A549 (cell line): ENCODE measurements at regions not wholly inside any gene's neighbourhood (a gene's known extent, or its start where the extent isn't known, plus 50 kb on each side); places are given as distances from the start of the nearest gene placed in this dataset.

ENCODE experiments used
- CTCF ChIP-seq: fragments of >200 bp; sonication (Bioruptor Twin); formaldehyde crosslinking; IDR thresholded peaks from 3 replicates; pipeline ENCODE4 v1.5.1; 2016
- ELK1 ChIP-seq: fragments of 150-350 bp; IDR thresholded peaks from 2 replicates; pipeline ENCODE4 v1.6.1; 2014; ENCODE audit warnings: low read depth, mild to moderate bottlenecking, low read length
- HOXB5 ChIP-seq: fragments of 250-450 bp; sonication (Bioruptor Pico); IDR thresholded peaks from 2 replicates; pipeline ENCODE4 v1.5.0; 2020; ENCODE audit warnings: mild to moderate bottlenecking, moderate library complexity
- KDM5A ChIP-seq: fragments of 200-600 bp; sonication (generic); IDR thresholded peaks from 2 replicates; pipeline ENCODE4 v1.6.1; 2016; ENCODE audit warnings: antibody characterized with exemption, mild to moderate bottlenecking
- MAX ChIP-seq: IDR thresholded peaks from 2 replicates; pipeline ENCODE4 v1.6.1; 2012
- POLR2A ChIP-seq: IDR thresholded peaks from 2 replicates; pipeline ENCODE4 v1.6.1; 2012; ENCODE audit warnings: mild to moderate bottlenecking, low read length
- USF2 ChIP-seq: fragments of 450-650 bp; IDR thresholded peaks from 2 replicates; pipeline ENCODE4 v1.6.1; 2014; ENCODE audit warnings: antibody characterized with exemption

GRCh38 chr2:2791031-2791430 is 460.0 kb upstream of the MYT1L start:
- TF ChIP-seq USF2: no peak
- no peak for TF ChIP-seq POLR2A
- no peak for TF ChIP-seq KDM5A
- no peak for TF ChIP-seq MAX
- TF ChIP-seq ELK1: no peak
- TF ChIP-seq HOXB5 (CRISPR knock-in tag): no peak
- TF ChIP-seq CTCF: no peak
